KMS-11 (cell line): ENCODE measurements at regions not wholly inside any gene's neighbourhood (a gene's known extent, or its start where the extent isn't known, plus 50 kb on each side); places are given as distances from the start of the nearest gene placed in this dataset.

ENCODE experiments used
- H2AFZ ChIP-seq: fragments of 200-600 bp; sonication (generic); 2 replicates; pipeline ENCODE4 v1.6.1; 2016; ENCODE audit warnings: antibody characterized with exemption, mixed run types, low read depth
- H3K27ac ChIP-seq: fragments of 200-600 bp; sonication (generic); 2 replicates; pipeline ENCODE4 v1.6.1; 2016; ENCODE audit warnings: mild to moderate bottlenecking, mixed run types
- H3K27me3 ChIP-seq: fragments of 200-600 bp; sonication (generic); 2 replicates; pipeline ENCODE4 v1.6.1; 2017; ENCODE audit warnings: mild to moderate bottlenecking, low read depth, mixed run types, moderate library complexity; ENCODE audit not compliant: insufficient read depth
- H3K36me3 ChIP-seq: fragments of 200-600 bp; sonication (generic); 2 replicates; pipeline ENCODE4 v1.6.1; 2017; ENCODE audit warnings: mild to moderate bottlenecking, mixed run types; ENCODE audit not compliant: insufficient read depth
- H3K4me1 ChIP-seq: fragments of 200-600 bp; sonication (generic); 2 replicates; pipeline ENCODE4 v1.6.1; 2016; ENCODE audit warnings: mild to moderate bottlenecking, low read depth, mixed run types; ENCODE audit not compliant: poor library complexity, severe bottlenecking
- H3K4me2 ChIP-seq: fragments of 200-600 bp; sonication (generic); 2 replicates; pipeline ENCODE4 v1.7.0; 2016; ENCODE audit warnings: mild to moderate bottlenecking, mixed run types
- H3K4me3 ChIP-seq: fragments of 200-600 bp; sonication (generic); IDR thresholded peaks from 2 replicates; pipeline ENCODE4 v1.6.1; 2017; ENCODE audit warnings: low read depth, low read length, mixed read lengths; ENCODE audit not compliant: insufficient read depth
- H3K79me2 ChIP-seq: fragments of 200-600 bp; sonication (generic); 2 replicates; pipeline ENCODE4 v1.6.1; 2016; ENCODE audit warnings: low read depth, mixed run types; ENCODE audit not compliant: insufficient read depth
- H3K9ac ChIP-seq: fragments of 200-600 bp; sonication (generic); 2 replicates; pipeline ENCODE4 v1.6.1; 2016; ENCODE audit warnings: mild to moderate bottlenecking, mixed run types
- H4K20me1 ChIP-seq: fragments of 200-600 bp; sonication (generic); 2 replicates; pipeline ENCODE4 v1.6.1; 2016; ENCODE audit warnings: mild to moderate bottlenecking, mixed run types; ENCODE audit not compliant: insufficient read depth
- TF ChIP-seq, protein P1 (sequence below): fragments of 200-600 bp; sonication (generic); conservative IDR thresholded peaks from 2 replicates; pipeline ENCODE4 v1.6.1; 2017; ENCODE audit warnings: low read depth, mild to moderate bottlenecking, antibody characterized with exemption, low read length, moderate library complexity, mixed read lengths

DNA sequence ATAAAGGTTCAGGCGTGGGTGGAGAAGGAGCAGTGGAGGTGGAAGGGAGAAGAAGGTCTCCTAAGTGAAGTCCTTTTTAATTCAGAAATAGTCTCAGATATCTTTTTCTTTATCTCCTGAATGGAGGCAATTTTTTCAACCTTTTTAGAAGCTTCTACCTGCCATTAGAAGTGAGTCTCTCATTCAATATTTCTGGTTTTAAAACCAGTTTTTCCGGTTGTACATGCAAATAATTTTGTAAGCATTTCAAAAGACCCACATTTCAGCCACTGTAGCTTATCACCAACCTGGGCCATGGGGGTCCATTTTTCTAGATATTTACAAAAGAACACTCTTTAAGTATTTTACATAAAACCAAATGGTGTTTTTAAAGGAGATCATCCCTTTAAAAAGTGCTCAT, 1280.2 kb downstream of the NCAM2 start:
- Histone ChIP-seq H4K20me1 (no peaks in the 10 kb centered on the region), H3K4me2 (no peak overlapping the region), H3K27me3 (no peaks in the 10 kb centered on the region), H3K4me1 (no peaks in the 10 kb centered on the region), H3K9ac (no peak overlapping the region), H3K36me3 (no peaks in the 10 kb centered on the region), H3K79me2 (no peaks in the 10 kb centered on the region), H2AFZ (no peak overlapping the region), H3K27ac (no peak overlapping the region), H3K4me3 (no peak overlapping the region)
- TF ChIP-seq, protein P1, sequence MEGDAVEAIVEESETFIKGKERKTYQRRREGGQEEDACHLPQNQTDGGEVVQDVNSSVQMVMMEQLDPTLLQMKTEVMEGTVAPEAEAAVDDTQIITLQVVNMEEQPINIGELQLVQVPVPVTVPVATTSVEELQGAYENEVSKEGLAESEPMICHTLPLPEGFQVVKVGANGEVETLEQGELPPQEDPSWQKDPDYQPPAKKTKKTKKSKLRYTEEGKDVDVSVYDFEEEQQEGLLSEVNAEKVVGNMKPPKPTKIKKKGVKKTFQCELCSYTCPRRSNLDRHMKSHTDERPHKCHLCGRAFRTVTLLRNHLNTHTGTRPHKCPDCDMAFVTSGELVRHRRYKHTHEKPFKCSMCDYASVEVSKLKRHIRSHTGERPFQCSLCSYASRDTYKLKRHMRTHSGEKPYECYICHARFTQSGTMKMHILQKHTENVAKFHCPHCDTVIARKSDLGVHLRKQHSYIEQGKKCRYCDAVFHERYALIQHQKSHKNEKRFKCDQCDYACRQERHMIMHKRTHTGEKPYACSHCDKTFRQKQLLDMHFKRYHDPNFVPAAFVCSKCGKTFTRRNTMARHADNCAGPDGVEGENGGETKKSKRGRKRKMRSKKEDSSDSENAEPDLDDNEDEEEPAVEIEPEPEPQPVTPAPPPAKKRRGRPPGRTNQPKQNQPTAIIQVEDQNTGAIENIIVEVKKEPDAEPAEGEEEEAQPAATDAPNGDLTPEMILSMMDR = no peak

DNA sequence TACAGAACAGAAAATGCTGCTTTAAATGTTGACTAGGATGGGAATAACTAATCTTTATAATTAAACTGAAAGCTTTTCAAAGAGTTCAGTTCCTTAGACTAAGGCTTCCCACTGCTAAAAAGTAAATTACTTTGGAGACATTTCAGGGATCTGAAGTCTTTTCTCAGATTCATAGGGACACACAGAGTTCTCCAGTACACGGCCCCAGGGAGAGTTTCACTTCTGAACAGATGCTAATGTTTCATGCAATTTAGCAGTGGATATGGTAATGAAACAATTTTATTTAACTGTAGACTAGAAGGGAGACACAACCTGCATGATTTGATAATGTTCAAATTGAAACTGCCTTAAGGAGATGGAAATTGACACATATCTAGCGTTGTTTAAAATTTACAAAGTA, 1282.6 kb downstream of the NCAM2 start:
- Histone ChIP-seq H3K4me1 (no peaks in the 10 kb centered on the region), H3K79me2 (no peaks in the 10 kb centered on the region), H3K27me3 (no peaks in the 10 kb centered on the region), H3K9ac (no peak overlapping the region), H3K4me2 (no peak overlapping the region), H3K27ac (no peak overlapping the region), H2AFZ (no peak overlapping the region), H3K4me3 (no peak overlapping the region), H3K36me3 (no peaks in the 10 kb centered on the region), H4K20me1 (no peaks in the 10 kb centered on the region)
- TF ChIP-seq, protein P1 = no peak

DNA sequence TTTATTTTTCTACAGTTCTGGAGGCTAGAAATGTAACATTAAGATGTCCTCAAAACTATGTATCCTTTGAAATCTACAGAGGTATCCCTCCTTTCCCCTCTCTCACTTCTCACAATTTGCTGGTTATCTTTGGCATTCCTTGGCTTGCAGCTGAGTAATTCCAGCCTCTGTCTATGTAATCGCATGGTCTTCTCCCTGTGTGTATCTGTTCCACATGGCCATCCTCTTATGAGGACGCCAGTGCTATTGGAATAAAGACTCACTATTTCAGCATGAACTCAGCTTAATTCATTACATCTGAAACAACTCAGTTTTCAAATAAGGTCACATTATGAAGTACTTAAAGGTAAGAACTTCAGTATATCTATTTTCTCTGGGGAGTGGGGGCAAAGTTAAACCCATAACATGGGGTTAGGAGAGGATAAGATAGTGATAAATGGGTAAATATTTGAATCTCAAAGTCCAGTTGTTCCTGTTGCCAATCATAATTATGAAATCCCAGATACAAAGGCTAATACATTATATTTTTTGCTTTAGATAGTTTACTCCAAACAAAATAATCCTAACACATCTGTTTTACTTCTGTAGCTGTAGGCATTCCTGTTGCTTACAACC, 1290.8 kb downstream of the NCAM2 start:
- Histone ChIP-seq H3K27me3 (no peaks in the 10 kb centered on the region), H3K4me2 (no peak overlapping the region), H3K4me3 (no peak overlapping the region), H4K20me1 (no peaks in the 10 kb centered on the region), H3K9ac (no peak overlapping the region), H3K36me3 (no peaks in the 10 kb centered on the region), H3K79me2 (no peaks in the 10 kb centered on the region), H3K27ac (no peak overlapping the region), H3K4me1 (no peaks in the 10 kb centered on the region), H2AFZ (no peak overlapping the region)
- TF ChIP-seq, protein P1 = no peak

DNA sequence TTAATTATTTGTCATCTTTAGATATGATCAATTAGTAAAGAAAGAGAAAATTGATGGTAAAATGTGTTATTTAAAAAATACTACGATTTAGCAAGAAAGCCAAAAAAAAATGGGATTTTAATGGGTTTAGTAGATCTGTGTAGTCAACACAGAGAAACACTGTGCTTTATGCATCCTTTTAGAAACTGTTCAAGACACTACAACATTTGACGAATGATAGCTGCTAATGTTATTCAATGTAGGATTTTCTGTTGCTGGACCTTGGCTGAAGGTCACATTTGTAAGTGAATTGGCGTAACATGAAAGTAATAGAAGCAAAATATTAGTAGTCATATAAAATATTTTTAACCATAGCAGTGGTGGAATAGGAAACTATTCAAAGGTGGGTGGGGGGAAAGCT, 1293.9 kb downstream of the NCAM2 start:
- TF ChIP-seq, protein P1 = no peak
- H3K27ac ChIP-seq = no peak overlapping the region
- H3K4me2 ChIP-seq = no peak overlapping the region
- no peaks in the 10 kb centered on the region for H4K20me1 ChIP-seq
- no peak overlapping the region for H2AFZ ChIP-seq
- no peaks in the 10 kb centered on the region for H3K4me1 ChIP-seq
- no peaks in the 10 kb centered on the region for H3K27me3 ChIP-seq
- no peaks in the 10 kb centered on the region for H3K79me2 ChIP-seq
- H3K9ac ChIP-seq = no peak overlapping the region
- no peaks in the 10 kb centered on the region for H3K36me3 ChIP-seq
- no peak overlapping the region for H3K4me3 ChIP-seq
